Progenitor cell of endocrine pancreas (in vitro differentiated cells): ENCODE measurements at regions not wholly inside any gene's neighbourhood (a gene's known extent, or its start where the extent isn't known, plus 50 kb on each side); places are given as distances from the start of the nearest gene placed in this dataset.
A peak's percentile ranks its signal among the peaks of the same experiment; 100 is the strongest.
"Not testable (repeated sequence)": the region's sequence is repeated elsewhere in the genome, so short reads cannot be mapped to it uniquely, and the experiment has no call there.

Experiments
- DNase-seq: peaks from one replicate; pipeline ENCODE4 v3.0.0; 2021; ENCODE audit warnings: low spot score; ENCODE audit not compliant: unreplicated experiment
- H3K27ac Mint-ChIP-seq: 2 replicates; pipeline ENCODE4 v1.8.0; 2021; ENCODE audit warnings: mild to moderate bottlenecking, moderate library complexity, mixed read lengths
- H3K27me3 Mint-ChIP-seq: 2 replicates; pipeline ENCODE4 v1.8.0; 2021; ENCODE audit warnings: mixed read lengths
- H3K36me3 Mint-ChIP-seq: 2 replicates; pipeline ENCODE4 v1.8.0; 2022; ENCODE audit warnings: mixed read lengths; ENCODE audit not compliant: insufficient read depth
- H3K4me1 Mint-ChIP-seq: 2 replicates; pipeline ENCODE4 v1.8.0; 2021; ENCODE audit warnings: low read depth, mixed read lengths
- H3K4me3 Mint-ChIP-seq: 2 replicates; pipeline ENCODE4 v1.8.0; 2021; ENCODE audit warnings: low read depth, mild to moderate bottlenecking, moderate library complexity, mixed read lengths
- H3K9me3 Mint-ChIP-seq: 2 replicates; pipeline ENCODE4 v1.8.0; 2021; ENCODE audit warnings: low read depth, mixed read lengths
- CTCF ChIP-seq: fragments of 200-600 bp; sonication (generic); IDR thresholded peaks from one replicate; pipeline ENCODE4 v1.5.0; 2021; ENCODE audit warnings: antibody characterized with exemption, mild to moderate bottlenecking; ENCODE audit not compliant: unreplicated experiment

- TF ChIP-seq CTCF, result no peak
- Mint-ChIP-seq H3K4me3 (no peak overlapping the region), H3K27me3 (no peaks in the 10 kb centered on the region), H3K36me3 (no peaks in the 10 kb centered on the region), H3K27ac (no peak overlapping the region), H3K9me3 (no peaks in the 10 kb centered on the region), H3K4me1 (no peaks in the 10 kb centered on the region)
- no peak for DNase-seq
Observed at GRCh38 chr6:122170274-122170673, 229.2 kb upstream of the HSF2 start.

- Mint-ChIP-seq H3K4me1 (no peaks in the 10 kb centered on the region), H3K27me3 (no peaks in the 10 kb centered on the region), H3K27ac (no peak overlapping the region), H3K9me3 (no peaks in the 10 kb centered on the region), H3K4me3 (no peak overlapping the region), H3K36me3 (no peaks in the 10 kb centered on the region)
- no peak for DNase-seq
- no peak for TF ChIP-seq CTCF
Observed at GRCh38 chr6:122178988-122179387, 220.5 kb upstream of the HSF2 start.

GRCh38 chr6:122180132-122180531 is 219.3 kb upstream of the HSF2 start:
- TF ChIP-seq CTCF, result no peak

GRCh38 chr6:122182061-122182460 is 217.4 kb upstream of the HSF2 start:
- Mint-ChIP-seq H3K36me3 (no peaks in the 10 kb centered on the region), H3K27me3 (no peaks in the 10 kb centered on the region), H3K27ac (no peak overlapping the region), H3K9me3 (no peaks in the 10 kb centered on the region), H3K4me1 (peaks cover 2% of the 10 kb centered on the region), H3K4me3 (no peak overlapping the region)
- no peak for TF ChIP-seq CTCF
- no peak for DNase-seq

More at GRCh38 chr6:122180132-122180531, 219.3 kb upstream of the HSF2 start:
- H3K27ac Mint-ChIP-seq, result no peak overlapping the region
- H3K27me3 Mint-ChIP-seq, result no peaks in the 10 kb centered on the region
- DNase-seq, result no peak
- H3K36me3 Mint-ChIP-seq, result no peaks in the 10 kb centered on the region
- H3K9me3 Mint-ChIP-seq, result no peaks in the 10 kb centered on the region
- no peaks in the 10 kb centered on the region for H3K4me1 Mint-ChIP-seq
- no peak overlapping the region for H3K4me3 Mint-ChIP-seq

GRCh38 chr6:122184401-122184827 is 215.0 kb upstream of the HSF2 start:
- Mint-ChIP-seq H3K27me3 (no peaks in the 10 kb centered on the region), H3K4me3 (no peak overlapping the region), H3K4me1 (peaks cover 2% of the 10 kb centered on the region), H3K27ac (no peak overlapping the region), H3K9me3 (no peaks in the 10 kb centered on the region), H3K36me3 (no peaks in the 10 kb centered on the region)
- peak; percentile 55 for TF ChIP-seq CTCF
- DNase-seq, result no peak

- H3K27ac Mint-ChIP-seq, H3K4me3 Mint-ChIP-seq, H3K9me3 Mint-ChIP-seq, H3K36me3 Mint-ChIP-seq, H3K4me1 Mint-ChIP-seq, DNase-seq, H3K27me3 Mint-ChIP-seq: not testable (repeated sequence)
Observed at GRCh38 chr6:122185458-122185857, 214.0 kb upstream of the HSF2 start.
